ENCODE measurements at regions not wholly inside any gene's neighbourhood (a gene's known extent, or its start where the extent isn't known, plus 50 kb on each side); places are given as distances from the start of the nearest gene placed in this dataset.

DNA sequence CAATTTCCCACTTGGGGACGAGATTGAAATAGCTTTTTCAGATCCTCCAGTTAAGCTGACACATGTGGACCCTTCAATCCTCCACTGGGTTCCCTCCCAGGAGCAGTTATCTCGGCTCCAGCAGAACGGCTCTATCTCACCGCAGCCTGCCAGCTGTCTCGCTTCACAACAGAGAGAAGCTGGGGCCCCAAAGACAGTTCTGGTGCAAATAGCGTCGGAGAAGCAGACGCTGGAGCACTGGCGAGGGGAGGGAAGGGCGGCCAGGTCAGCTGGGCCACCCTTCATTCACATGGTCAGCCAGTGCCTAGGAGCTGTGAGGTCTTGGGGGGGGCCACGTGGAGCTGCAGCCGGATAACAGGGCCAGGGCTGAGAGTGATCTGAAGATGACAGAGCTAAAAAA lies 141.3 kb upstream of the SDK2 start:
- DNase-seq (ENCODE audit: low read depth): no peak

DNA sequence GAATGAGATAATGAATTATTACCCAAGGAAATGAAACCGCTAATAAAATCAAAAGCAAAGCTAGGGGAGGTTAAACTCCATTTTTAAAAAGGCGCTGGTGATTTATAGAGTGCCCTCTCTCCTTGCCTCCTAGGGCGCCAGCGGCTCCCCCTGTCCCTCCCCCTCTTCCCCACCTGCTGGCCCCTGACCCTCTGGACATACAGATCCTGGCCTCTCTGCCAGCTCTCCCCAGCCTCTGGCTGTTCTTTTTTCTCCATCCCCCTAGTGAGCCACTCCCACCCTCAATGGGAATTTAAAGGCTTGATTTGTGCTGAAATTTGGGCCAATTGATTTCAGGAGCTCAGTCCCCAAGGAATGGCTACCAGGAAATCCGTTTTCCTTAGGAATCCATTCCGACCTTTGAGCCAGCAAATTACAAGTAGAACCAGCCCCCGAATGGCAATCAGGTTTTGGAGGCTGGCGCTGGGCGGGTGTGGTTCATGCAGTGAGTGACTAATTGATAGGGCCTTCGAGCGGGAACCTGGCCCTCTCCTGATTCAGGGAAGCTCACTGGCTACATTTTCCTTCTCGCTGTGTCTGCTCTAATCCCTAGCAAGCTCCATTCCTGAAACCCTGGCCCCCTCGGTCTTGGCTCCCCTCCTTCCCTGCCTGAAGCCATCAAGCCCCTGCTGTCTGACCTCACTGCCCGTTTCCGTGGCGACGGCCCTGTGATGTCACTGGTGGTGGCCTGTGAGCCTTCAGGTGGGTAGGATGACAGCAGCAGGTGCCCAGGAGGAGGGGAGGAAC lies 141.9 kb upstream of the SDK2 start:
- no peak for DNase-seq (ENCODE audit: low read depth)

DNA sequence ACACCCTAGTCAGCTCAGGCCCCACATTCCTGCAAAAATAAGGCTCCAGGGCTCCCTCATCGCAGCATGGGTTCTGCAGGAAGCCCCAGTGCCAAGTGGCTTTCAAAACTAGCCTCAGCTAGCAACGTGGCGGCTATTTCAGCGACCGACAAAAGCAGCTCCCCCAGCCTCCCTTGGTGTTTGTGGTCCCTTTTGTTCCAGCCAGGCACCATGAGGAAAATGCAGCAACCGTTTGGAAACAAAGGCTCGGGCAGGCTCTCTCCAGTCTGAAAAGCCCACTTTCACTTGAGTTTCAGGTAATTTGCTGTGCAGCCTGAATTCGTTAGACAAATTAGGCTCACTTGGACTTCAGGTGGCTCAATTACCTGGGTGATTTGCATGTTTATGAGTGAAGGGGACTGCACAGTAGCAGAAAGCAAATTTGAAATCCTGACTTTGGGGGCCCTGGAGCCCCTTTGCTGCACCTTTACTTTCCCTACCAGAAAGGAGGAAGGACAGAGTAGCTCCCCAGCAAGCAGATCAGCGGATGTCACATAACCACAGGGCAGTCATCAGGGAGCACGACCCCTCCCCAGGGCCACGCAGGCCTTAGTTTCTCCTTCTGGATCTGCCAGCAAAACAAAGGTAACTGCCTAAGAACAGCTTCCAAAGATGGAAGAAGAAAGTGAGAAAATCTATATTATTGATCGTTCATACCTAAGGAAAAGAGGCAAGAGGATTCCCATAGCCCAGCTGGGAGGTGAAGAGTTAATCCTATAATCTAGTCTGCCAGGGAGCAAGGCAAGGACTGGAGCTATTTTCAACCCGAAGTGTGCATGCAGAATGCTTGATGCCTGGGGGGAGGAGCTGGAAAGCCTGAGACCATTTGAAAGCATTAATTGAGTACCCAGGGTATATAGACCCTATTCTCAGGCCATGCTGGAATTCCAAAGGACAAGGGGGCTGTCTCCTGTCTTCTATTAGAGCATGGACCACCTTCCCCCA lies 143.1 kb upstream of the SDK2 start:
- DNase-seq (ENCODE audit: low read depth): no peak

DNA sequence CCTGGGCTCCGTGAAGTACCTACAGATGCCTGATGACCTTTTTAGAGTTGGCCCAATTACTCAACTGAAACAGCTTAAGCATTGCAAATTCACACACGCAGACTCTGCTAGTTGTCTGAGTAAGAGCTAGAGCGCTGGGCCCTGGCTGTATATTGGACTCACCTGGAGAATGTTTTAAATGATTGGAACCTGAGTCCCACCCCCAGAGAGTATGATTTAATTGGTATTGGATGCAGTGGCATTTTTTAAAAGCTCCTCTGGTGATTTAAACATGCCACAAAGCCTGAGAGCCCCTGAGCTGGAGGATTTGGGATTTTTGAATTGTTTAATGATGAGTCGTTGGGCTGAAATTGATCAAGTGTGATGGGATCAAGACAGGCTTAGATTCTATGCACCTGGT lies 143.9 kb upstream of the SDK2 start:
- DNase-seq (ENCODE audit: low read depth): no peak

DNA sequence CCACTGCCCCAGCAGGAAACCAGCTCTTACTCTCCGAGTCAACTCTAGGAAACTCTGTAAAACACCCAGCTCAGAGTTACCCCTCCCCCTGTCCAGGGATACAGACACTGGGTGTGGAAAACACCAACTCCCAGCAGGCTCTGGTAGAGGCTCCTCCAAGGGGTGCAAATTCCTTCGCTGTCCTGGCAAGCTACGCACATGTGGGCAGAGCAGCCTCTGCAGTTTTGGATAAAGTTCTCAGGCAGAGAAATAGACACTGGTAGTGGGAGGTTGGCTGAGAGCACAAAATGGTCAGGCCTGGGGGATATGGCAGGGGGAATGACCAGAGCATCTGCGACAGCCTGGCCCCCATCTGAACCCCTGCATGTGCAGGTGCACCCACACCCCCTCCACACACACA lies 146.9 kb upstream of the SDK2 start:
- DNase-seq (ENCODE audit: low read depth): no peak

DNA sequence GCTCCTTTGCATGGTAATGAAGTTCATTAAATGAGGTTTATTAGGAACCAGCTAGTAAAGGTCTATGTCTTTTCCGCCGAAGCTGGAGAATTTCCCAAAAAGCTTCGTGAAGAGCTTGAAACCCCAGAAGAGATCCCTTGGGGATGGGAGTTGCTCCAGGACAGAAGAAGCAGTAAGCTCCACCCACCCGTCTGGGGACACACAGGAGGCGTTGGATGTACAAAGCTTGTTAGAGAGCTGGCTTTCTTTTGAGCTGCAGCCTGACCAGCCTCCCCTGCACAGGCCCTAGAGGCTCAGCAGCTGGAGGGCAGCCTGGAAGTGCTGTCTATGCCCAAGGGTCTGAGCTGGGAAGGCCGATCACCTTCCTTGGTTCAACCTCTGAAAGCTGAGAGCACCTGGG lies 147.4 kb upstream of the SDK2 start:
- no peak for DNase-seq (ENCODE audit: low read depth)

DNA sequence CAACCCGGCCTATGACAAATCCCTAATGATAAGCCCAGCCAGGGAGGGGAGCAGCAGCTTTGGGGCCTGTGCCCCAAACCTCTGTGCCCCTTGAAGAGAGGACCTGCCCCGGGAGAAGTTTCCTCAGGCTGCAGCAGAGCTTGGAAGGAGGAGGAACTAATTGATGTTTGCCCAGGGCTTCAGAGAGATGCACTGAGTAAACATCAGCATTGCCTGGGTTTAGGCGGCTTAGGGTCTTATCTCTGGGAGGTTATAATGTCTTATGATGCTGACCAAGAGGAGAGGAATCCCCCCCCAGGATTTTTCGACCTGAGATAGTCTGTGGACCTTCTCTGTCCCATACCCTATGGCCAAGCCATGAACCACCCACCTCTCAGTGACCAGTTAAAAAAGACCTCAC lies 148.7 kb upstream of the SDK2 start:
- no peak for DNase-seq (ENCODE audit: low read depth)

DNA sequence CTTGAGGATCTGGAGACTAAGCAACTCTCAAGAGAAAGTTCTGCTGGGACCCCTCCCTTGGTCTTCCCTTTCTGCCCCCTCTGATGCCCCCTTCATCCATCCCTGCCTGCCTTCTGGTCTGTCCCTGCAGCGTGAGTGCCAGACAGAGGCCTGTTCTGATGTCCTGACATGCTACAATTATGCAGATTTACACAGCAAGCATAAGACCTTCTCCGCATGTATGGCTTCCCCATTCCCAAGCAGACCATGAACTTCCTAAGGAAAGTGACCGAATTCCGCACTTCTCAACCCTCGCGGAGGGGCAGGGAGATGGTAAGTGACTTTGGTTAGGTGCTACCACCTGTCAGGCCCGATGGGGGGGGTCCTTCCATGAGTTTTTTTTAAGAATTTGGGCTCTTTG lies 150.1 kb upstream of the SDK2 start:
- no peak for DNase-seq (ENCODE audit: low read depth)

DNA sequence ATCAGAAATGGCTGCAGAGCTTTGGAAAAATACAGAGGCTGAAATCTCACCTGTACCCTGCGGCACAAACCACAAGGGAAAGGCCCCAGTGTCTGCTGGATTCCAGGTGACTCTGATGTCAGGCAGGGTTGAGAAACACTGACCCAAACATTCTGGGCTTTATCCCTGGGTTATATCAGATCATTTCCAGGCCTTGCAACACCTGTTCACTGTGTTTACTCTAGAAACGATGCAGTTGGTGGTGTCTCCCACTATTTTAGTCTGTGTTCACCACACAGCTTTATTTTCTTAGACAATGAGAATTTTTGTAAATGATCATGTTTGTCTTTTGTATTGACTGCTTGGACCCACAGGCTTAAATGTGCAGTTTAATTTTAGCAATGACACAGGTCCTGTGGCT lies 151.5 kb upstream of the SDK2 start:
- no peak for DNase-seq (ENCODE audit: low read depth)

DNA sequence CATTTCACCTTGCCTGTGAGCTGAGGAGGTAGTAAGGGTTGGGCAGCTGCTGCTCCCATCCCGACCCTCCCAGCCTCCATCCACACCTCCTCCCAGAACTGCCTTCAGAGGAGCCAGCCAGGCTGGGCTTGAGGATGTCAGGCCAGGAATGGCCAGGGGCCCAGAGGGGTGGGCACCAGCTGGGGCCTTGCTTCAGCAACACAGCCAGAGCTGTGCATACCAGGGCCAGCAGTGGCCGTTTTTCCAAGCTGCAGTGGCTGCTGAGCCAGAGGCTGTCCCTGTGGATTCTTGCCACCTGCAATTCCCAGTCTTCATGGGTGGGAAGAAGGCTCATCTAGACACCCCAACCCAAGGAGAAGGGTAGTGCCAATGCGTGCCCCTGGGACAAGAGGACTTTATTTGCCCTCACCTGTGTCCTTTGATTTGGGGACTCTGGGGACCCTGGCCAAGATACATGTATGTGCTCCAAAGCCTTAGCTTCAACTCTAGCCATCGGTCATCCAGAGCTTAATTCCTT lies 153.4 kb upstream of the SDK2 start:
- DNase-seq (ENCODE audit: low read depth): no peak

DNA sequence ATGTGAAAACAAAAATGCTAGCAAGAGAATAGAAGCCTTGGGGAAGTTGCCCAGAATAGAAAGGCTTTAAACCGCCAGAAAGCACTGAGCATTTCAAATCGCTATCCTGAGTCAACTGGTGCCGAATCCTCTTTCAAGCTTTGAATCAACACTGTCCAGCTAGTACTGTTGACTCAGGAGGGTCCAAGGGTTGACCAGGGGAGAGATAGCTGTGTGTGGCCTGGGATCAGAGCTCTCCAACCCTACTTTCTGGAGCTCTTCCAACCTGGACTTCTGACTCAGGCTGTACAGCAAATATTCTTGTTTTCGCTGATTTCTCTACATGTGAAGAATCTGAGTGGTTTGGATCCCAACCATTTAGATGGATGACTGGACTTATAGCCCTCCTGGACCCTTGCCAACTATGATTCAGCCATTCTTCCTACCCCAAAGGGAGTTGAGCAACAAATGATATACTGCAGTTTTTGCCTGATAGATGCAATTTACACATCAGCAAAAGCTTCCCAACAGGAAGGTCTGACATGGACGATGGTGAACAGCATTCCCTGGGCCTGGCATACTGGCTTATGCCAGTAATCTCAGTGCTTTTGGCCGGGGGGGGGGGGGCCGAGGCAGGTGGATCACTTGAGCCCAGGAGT lies 154.0 kb upstream of the SDK2 start:
- peak; percentile 16 for DNase-seq (ENCODE audit: low read depth)

DNA sequence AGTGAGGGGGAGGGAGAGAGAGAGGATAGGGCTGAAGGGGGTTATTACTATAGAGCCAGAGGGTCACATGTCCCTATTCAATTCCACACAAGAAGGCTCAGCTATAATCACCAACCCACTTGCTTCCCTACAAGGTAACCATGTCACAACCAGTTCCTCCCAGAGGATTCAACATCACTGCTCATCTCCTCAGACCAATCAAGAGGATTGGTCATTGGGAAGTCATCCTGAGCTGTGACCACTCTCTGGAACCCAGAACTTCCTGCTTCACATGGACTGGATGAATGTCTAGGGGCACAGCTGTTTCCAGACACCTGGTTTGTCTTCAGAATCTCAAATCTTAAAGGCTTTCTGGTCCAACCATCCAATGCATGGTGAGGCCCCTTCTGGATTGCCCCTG lies 154.9 kb upstream of the SDK2 start:
- no peak for DNase-seq (ENCODE audit: low read depth)

DNA sequence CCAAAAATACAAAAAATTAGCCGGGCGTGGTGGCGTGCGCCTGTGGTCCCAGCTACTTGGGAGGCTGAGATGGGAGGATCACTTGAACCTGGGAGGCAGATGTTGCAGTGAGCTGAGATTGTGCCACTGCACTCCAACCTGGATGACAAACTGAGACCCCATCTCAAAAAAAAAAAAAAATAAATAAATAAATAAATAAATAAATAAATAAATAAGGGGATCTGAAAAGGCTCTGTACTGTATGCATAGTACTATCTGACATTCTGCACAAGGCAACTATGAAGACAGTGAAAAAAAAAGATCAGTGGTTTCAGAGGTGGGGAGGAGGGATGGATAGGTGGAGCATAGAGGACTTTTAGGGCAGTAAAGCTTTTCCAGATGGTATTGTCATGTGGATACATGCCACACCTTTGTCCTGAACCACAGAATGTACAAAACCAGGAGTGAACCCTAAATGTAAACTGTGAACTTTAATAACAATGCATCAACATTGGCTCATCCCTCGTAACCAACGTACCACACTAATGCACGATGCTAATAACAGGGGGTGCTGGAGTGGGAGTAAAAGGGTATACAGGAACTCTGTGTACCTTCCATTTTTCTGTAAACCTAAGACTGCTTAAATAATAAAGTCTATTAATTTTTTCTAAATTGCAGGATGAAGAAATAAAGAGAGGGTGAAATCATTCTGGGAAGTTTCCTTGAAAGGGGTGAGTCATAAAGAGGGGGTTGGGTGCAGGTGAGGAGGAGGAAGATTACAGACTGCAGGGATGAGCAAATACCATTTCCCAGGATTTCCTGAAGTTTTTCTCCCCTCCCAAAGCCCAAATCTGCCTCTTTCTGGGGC lies 155.8 kb upstream of the SDK2 start:
- no peak for DNase-seq (ENCODE audit: low read depth)

DNA sequence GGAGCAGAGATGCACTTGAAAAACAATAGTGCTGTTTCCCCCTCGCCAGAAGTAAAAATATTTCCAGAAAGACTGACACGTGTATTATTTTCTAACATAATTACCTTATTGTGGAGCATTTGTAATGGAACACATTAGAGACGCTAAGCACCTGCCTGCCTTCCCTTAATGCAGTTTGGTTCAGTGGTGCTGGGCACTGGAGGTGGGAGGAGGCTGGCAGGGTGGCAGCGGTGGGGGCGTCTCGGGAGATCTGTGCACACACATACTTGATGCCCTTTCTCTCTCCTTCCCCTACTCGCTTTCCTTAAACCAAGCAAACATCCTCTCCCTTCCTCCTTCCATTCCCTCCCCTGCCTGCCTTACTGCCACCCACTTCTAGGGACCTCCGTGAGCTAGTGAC lies 156.6 kb upstream of the SDK2 start:
- no peak for DNase-seq (ENCODE audit: low read depth)

DNA sequence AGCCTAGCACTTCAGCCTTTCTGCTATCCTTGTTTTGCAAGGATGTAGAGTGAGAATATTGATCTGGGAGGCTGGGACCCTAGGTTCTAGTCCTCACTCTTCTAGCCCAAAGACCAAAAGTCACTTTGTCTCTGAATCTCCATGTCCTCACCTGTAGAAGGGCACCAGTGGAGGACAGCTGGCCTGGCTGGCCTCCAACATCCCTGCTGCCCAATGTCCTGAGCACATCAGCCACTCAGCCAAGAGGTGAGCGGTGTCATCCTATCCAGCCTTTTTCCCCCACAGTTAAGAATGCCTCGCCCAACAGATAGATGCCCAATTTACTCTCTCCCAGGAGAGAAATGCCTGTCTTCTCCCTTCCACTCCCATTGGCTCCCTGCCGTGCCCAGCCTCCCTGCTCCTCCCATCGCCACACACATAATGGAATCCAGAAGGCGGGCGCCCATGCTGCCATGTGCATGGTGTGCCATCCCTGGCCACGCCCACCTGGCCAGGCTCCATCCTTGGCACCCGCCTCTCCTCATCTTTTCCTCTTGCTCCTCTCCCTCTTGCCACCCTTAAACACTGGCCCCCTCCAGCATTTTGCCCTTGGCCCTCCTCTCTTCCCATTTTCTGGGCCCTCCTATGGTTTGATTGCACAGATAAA lies 157.3 kb upstream of the SDK2 start:
- no peak for DNase-seq (ENCODE audit: low read depth)

DNA sequence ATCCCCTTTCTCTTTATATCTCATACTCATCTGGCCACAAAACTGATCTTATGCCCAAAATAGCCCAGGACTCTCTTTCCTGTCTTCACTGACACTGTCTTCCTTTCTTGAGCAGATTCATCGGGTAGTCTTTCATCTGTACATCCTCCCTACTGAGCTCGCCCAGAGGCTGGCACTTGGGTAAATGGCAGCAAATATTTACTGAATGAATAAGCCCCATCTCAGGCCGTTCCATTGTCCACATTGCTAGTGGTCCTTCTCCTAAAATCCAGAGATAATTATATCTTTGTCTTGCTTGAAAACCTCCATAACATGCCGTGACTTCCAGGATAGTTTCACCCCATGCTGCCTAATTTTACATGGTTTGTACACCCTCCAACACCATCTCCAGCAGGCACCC lies 158.1 kb upstream of the SDK2 start:
- no peak for DNase-seq (ENCODE audit: low read depth)

DNA sequence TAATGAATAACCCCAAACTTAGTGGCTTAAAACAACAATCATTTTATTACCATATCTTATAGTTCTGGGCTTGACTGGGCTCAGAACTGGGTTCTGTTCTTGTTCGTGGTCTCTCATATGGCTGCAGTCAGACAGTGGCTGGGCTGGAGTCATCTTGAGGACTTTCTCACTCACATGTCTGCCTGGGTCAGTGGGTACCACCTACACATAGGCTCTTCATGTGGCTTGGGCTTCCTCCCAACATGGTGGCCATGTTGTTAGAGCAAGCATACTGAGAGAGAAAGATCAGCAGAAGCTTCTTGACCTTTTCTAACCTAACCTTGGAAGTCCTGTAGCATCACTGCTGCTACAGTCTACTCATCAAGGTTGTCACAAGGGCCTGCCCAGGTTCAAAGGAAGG lies 158.6 kb upstream of the SDK2 start:
- no peak for DNase-seq (ENCODE audit: low read depth)

DNA sequence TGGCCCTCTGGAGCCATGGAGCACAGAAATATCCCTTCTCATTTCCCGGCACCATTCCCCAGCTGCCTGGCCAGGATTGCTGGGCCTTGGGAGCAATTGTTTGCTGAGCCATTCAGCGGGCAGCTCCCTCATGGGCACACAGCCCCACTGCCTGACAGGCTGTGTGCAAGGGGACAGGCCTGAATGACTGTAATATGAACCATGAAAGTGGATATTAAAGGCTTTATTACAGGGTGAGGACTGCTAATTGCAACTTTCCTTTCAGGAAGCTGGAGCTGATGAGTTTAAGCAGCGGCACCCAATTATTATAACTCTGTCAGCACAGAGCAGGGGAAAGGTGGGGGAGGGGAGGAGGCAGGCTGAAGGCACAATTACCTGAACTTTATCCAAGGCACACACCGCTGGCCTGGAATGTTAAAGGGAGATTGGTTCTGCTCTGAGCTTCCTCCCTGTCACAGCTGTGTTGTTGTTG lies 159.8 kb upstream of the SDK2 start:
- no peak for DNase-seq (ENCODE audit: low read depth)

DNA sequence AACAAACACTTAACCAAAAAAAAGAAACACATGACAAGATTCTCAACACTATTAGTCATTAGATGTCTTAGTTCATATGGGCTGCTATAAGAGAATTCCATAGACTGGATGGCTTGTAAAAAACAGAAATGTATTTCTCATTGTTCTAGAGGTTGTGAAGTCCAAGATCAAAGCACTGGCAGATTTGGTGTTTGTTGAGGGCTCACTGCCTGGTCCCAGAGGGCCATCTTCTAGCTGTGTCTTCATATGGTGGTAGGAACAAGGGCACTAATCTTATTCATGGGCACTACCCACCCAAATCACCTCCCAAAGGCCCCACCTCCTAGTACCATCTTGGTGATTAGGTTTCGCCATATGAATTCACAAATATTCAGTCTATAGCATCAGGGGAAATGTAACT lies 162.5 kb upstream of the SDK2 start:
- DNase-seq (ENCODE audit: low read depth): no peak

DNA sequence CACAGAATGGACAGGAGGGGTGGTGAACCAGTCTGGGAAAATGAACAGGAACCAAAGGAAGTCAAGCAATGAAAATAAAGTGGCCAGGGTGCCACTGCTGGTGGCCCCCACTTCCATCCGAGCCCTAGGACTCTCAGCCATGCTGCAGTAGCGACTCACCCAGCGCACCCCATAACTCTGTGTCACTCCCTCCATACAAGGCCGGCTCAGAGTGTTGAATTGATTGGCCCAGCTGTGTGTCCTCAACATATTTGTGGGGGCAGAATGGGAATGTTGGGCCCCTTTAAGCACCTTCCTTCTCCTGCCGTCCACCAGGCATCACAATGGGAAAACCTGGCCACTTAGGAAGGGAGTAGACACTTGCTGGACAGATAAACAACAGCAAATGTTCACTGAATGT lies 169.0 kb upstream of the SDK2 start:
- no peak for DNase-seq (ENCODE audit: low read depth)

DNA sequence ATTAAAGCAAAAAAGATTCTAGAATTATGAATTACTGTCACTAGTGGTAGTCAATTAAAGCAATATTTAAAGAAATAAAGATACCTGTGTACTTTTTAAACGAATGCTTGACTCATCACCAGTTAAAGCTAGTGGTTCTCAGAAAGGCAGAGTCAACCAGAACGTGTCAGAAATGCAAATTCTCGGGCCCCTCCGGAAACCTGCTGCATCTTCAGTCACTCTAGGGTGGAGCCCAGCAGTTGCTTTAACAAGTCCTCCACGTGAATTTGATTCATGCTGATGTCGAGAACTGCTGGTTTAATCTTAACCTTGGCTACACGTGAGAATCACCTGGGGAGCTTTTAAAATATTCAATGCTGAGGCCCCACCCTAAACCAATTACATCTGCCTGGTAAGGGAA lies 169.8 kb upstream of the SDK2 start:
- no peak for DNase-seq (ENCODE audit: low read depth)

Measured in forelimb muscle (tissue), 1 donor.